ENCODE measurements at regions not wholly inside any gene's neighbourhood (a gene's known extent, or its start where the extent isn't known, plus 50 kb on each side); places are given as distances from the start of the nearest gene placed in this dataset.

GRCh38 chr7:110569486-110570205 lies 521.3 kb upstream of the LRRN3 start:
- H3K36me3 ChIP-seq (ENCODE audit: control insufficient read depth in 2 of 2, insufficient read depth in 2 of 2, low read length in 1 of 2) = no peaks in the 10 kb centered on the region
- no peaks in the 10 kb centered on the region for H3K9me3 ChIP-seq (ENCODE audit: control insufficient read depth in 2 of 2, insufficient read depth in 1 of 2, low read length in 1 of 2)
- H3K27ac ChIP-seq (ENCODE audit: low read depth in 1 of 2, low read length in 1 of 2) = no peak overlapping the region
- 91% methylated on average over 6 of the region's 6 CpGs for WGBS
- no peaks in the 10 kb centered on the region for H3K4me1 ChIP-seq (ENCODE audit: control insufficient read depth in 2 of 2, insufficient read depth in 2 of 2, low read length in 2 of 2)
- H3K27me3 ChIP-seq (ENCODE audit: control insufficient read depth in 2 of 2, insufficient read depth in 1 of 2, low read length in 1 of 2) = no peaks in the 10 kb centered on the region
- DNase-seq (ENCODE audit: low read depth in 6 of 9, low spot score in 9 of 9) = no peak
- no peak overlapping the region for H3K4me3 ChIP-seq (ENCODE audit: low read length in 2 of 2)

- no peak overlapping the region for H3K4me3 ChIP-seq (ENCODE audit: low read length in 2 of 2)
- DNase-seq (ENCODE audit: low read depth in 6 of 9, low spot score in 9 of 9) = no peak
- 78% methylated on average over 6 of the region's 6 CpGs for WGBS
- H3K9me3 ChIP-seq (ENCODE audit: control insufficient read depth in 2 of 2, insufficient read depth in 1 of 2, low read length in 1 of 2) = no peaks in the 10 kb centered on the region
- no peaks in the 10 kb centered on the region for H3K27me3 ChIP-seq (ENCODE audit: control insufficient read depth in 2 of 2, insufficient read depth in 1 of 2, low read length in 1 of 2)
- H3K4me1 ChIP-seq (ENCODE audit: control insufficient read depth in 2 of 2, insufficient read depth in 2 of 2, low read length in 2 of 2) = no peaks in the 10 kb centered on the region
- H3K36me3 ChIP-seq (ENCODE audit: control insufficient read depth in 2 of 2, insufficient read depth in 2 of 2, low read length in 1 of 2) = no peaks in the 10 kb centered on the region
- no peak overlapping the region for H3K27ac ChIP-seq (ENCODE audit: low read depth in 1 of 2, low read length in 1 of 2)
Observed at GRCh38 chr7:110573862-110574528, 516.9 kb upstream of the LRRN3 start.

GRCh38 chr7:110587294-110587693 lies 503.6 kb upstream of the LRRN3 start:
- no peak overlapping the region for H3K4me3 ChIP-seq (ENCODE audit: low read length in 2 of 2)
- DNase-seq (ENCODE audit: low read depth in 6 of 9, low spot score in 9 of 9) = no peak
- no peaks in the 10 kb centered on the region for H3K4me1 ChIP-seq (ENCODE audit: control insufficient read depth in 2 of 2, insufficient read depth in 2 of 2, low read length in 2 of 2)

DNA sequence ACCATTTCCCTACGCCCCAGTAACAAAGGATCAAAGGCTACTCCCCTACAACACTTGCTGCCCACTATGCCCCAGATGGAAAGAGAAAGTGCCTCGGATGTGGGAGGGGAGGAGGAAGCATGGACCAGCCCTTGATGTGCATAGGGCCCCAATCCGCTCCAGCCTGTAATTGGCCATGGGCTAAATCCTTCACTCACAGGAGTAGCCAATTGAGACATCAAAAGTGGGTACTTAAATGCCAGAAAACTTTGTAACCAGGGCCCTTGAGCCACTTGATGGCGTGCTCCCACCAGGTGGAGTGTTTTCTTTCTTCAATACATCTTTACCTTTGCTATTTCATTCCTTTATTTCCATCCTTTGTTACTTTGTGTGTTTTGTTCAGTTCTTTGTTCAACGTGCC lies 500.5 kb upstream of the LRRN3 start:
- WGBS = 89% methylated on average over 5 of the region's 5 CpGs

More at GRCh38 chr7:110587294-110587693, 503.6 kb upstream of the LRRN3 start:
- Histone ChIP-seq H3K9me3 (ENCODE audit: control insufficient read depth in 2 of 2, insufficient read depth in 1 of 2, low read length in 1 of 2) (no peaks in the 10 kb centered on the region), H3K27ac (ENCODE audit: low read depth in 1 of 2, low read length in 1 of 2) (no peak overlapping the region), H3K36me3 (ENCODE audit: control insufficient read depth in 2 of 2, insufficient read depth in 2 of 2, low read length in 1 of 2) (no peaks in the 10 kb centered on the region), H3K27me3 (ENCODE audit: control insufficient read depth in 2 of 2, insufficient read depth in 1 of 2, low read length in 1 of 2) (no peaks in the 10 kb centered on the region)

DNA sequence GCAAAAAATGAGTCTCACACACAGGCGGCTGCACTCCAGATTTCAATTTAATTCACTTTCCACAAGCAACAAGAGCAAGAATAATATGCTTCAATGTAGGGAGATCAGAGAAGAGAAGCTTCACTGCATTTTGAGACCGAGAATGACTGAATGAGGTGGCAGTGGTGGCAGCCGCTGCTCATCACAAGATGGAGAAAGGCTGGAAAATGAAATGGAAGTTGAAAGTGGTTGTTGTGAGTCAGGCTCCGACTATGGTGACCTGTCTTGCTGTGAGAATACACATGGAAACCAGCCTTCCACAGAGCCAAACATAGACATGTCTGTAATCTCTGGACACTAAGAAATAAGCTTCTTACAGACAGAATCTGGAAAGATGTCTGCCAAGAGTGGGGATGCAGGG lies 499.6 kb upstream of the LRRN3 start:
- H3K36me3 ChIP-seq (ENCODE audit: control insufficient read depth in 2 of 2, insufficient read depth in 2 of 2, low read length in 1 of 2) = no peaks in the 10 kb centered on the region
- no peaks in the 10 kb centered on the region for H3K27me3 ChIP-seq (ENCODE audit: control insufficient read depth in 2 of 2, insufficient read depth in 1 of 2, low read length in 1 of 2)
- DNase-seq (ENCODE audit: low read depth in 6 of 9, low spot score in 9 of 9) = no peak
- no peak overlapping the region for H3K4me3 ChIP-seq (ENCODE audit: low read length in 2 of 2)
- H3K9me3 ChIP-seq (ENCODE audit: control insufficient read depth in 2 of 2, insufficient read depth in 1 of 2, low read length in 1 of 2) = no peaks in the 10 kb centered on the region
- 91% methylated on average over 4 of the region's 4 CpGs for WGBS
- H3K4me1 ChIP-seq (ENCODE audit: control insufficient read depth in 2 of 2, insufficient read depth in 2 of 2, low read length in 2 of 2) = no peaks in the 10 kb centered on the region
- H3K27ac ChIP-seq (ENCODE audit: low read depth in 1 of 2, low read length in 1 of 2) = no peak overlapping the region

More for the DNA sequence above, 500.5 kb upstream of the LRRN3 start:
- DNase-seq (ENCODE audit: low read depth in 6 of 9, low spot score in 9 of 9) = peak in 1 of 9 donors; percentile 3
- no peaks in the 10 kb centered on the region for H3K9me3 ChIP-seq (ENCODE audit: control insufficient read depth in 2 of 2, insufficient read depth in 1 of 2, low read length in 1 of 2)
- no peak overlapping the region for H3K4me3 ChIP-seq (ENCODE audit: low read length in 2 of 2)
- no peaks in the 10 kb centered on the region for H3K27me3 ChIP-seq (ENCODE audit: control insufficient read depth in 2 of 2, insufficient read depth in 1 of 2, low read length in 1 of 2)
- H3K36me3 ChIP-seq (ENCODE audit: control insufficient read depth in 2 of 2, insufficient read depth in 2 of 2, low read length in 1 of 2) = no peaks in the 10 kb centered on the region
- no peaks in the 10 kb centered on the region for H3K4me1 ChIP-seq (ENCODE audit: control insufficient read depth in 2 of 2, insufficient read depth in 2 of 2, low read length in 2 of 2)
- no peak overlapping the region for H3K27ac ChIP-seq (ENCODE audit: low read depth in 1 of 2, low read length in 1 of 2)

DNA sequence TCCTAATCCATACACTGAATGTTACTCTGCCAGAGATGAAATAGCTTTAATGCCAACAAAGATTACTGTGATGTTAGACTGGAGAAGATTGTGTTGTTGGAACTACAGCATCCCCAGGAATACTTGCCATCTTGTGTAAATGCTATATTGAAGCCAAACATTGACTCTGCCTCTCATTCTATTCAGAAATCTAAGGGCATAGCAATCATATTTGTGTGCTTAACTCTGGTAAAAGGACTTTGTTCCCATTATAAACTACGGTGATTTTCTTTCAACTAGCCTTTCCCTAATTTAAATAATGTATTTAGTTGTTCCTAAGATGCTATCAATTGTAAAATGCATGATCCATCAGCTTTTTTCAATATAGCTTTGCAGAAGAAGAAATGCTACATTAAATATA lies 498.4 kb upstream of the LRRN3 start:
- H3K27me3 ChIP-seq (ENCODE audit: control insufficient read depth in 2 of 2, insufficient read depth in 1 of 2, low read length in 1 of 2) = no peaks in the 10 kb centered on the region
- DNase-seq (ENCODE audit: low read depth in 6 of 9, low spot score in 9 of 9) = no peak
- no peak overlapping the region for H3K4me3 ChIP-seq (ENCODE audit: low read length in 2 of 2)
- WGBS = 80% methylated on average over 1 of the region's 1 CpG
- H3K9me3 ChIP-seq (ENCODE audit: control insufficient read depth in 2 of 2, insufficient read depth in 1 of 2, low read length in 1 of 2) = no peaks in the 10 kb centered on the region
- no peak overlapping the region for H3K27ac ChIP-seq (ENCODE audit: low read depth in 1 of 2, low read length in 1 of 2)
- H3K36me3 ChIP-seq (ENCODE audit: control insufficient read depth in 2 of 2, insufficient read depth in 2 of 2, low read length in 1 of 2) = no peaks in the 10 kb centered on the region
- H3K4me1 ChIP-seq (ENCODE audit: control insufficient read depth in 2 of 2, insufficient read depth in 2 of 2, low read length in 2 of 2) = no peaks in the 10 kb centered on the region

GRCh38 chr7:110593355-110593754 lies 497.6 kb upstream of the LRRN3 start:
- Histone ChIP-seq H3K4me1 (ENCODE audit: control insufficient read depth in 2 of 2, insufficient read depth in 2 of 2, low read length in 2 of 2) (no peaks in the 10 kb centered on the region), H3K27ac (ENCODE audit: low read depth in 1 of 2, low read length in 1 of 2) (no peak overlapping the region), H3K9me3 (ENCODE audit: control insufficient read depth in 2 of 2, insufficient read depth in 1 of 2, low read length in 1 of 2) (no peaks in the 10 kb centered on the region), H3K27me3 (ENCODE audit: control insufficient read depth in 2 of 2, insufficient read depth in 1 of 2, low read length in 1 of 2) (no peaks in the 10 kb centered on the region), H3K4me3 (ENCODE audit: low read length in 2 of 2) (no peak overlapping the region), H3K36me3 (ENCODE audit: control insufficient read depth in 2 of 2, insufficient read depth in 2 of 2, low read length in 1 of 2) (no peaks in the 10 kb centered on the region)
- DNase-seq (ENCODE audit: low read depth in 6 of 9, low spot score in 9 of 9) = no peak
- WGBS = 94% methylated on average over 1 of the region's 1 CpG

DNA sequence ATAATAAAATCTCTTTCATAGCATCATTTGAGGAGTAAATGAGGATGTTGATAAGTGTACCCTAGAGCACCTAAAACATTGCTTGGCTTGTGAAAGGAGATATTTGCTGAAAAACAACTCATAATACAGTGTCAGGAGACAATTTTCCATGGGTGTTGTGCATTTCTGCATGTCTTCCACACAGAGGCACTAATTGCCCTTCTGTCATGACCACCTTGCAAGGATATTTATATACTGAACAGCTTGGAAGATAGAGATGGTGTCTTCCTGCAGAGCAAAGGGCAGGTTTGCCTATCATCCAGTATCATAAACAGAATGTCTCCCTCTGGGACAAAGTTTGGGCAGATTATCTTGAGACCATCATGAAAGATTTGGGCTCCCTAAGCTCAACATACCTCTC lies 495.2 kb upstream of the LRRN3 start:
- Histone ChIP-seq H3K27me3 (ENCODE audit: control insufficient read depth in 2 of 2, insufficient read depth in 1 of 2, low read length in 1 of 2) (no peaks in the 10 kb centered on the region), H3K36me3 (ENCODE audit: control insufficient read depth in 2 of 2, insufficient read depth in 2 of 2, low read length in 1 of 2) (no peaks in the 10 kb centered on the region), H3K9me3 (ENCODE audit: control insufficient read depth in 2 of 2, insufficient read depth in 1 of 2, low read length in 1 of 2) (no peaks in the 10 kb centered on the region), H3K4me1 (ENCODE audit: control insufficient read depth in 2 of 2, insufficient read depth in 2 of 2, low read length in 2 of 2) (no peaks in the 10 kb centered on the region), H3K4me3 (ENCODE audit: low read length in 2 of 2) (no peak overlapping the region), H3K27ac (ENCODE audit: low read depth in 1 of 2, low read length in 1 of 2) (no peak overlapping the region)
- peak in 2 of 9 donors; percentile 7 to 27 for DNase-seq (ENCODE audit: low read depth in 6 of 9, low spot score in 9 of 9)

GRCh38 chr7:110600956-110601355 lies 490.0 kb upstream of the LRRN3 start:
- H3K27me3 ChIP-seq (ENCODE audit: control insufficient read depth in 2 of 2, insufficient read depth in 1 of 2, low read length in 1 of 2) = no peaks in the 10 kb centered on the region
- H3K27ac ChIP-seq (ENCODE audit: low read depth in 1 of 2, low read length in 1 of 2) = no peak overlapping the region
- no peak overlapping the region for H3K4me3 ChIP-seq (ENCODE audit: low read length in 2 of 2)
- H3K36me3 ChIP-seq (ENCODE audit: control insufficient read depth in 2 of 2, insufficient read depth in 2 of 2, low read length in 1 of 2) = no peaks in the 10 kb centered on the region
- H3K4me1 ChIP-seq (ENCODE audit: control insufficient read depth in 2 of 2, insufficient read depth in 2 of 2, low read length in 2 of 2) = no peaks in the 10 kb centered on the region
- no peaks in the 10 kb centered on the region for H3K9me3 ChIP-seq (ENCODE audit: control insufficient read depth in 2 of 2, insufficient read depth in 1 of 2, low read length in 1 of 2)
- no peak for DNase-seq (ENCODE audit: low read depth in 6 of 9, low spot score in 9 of 9)
- WGBS = 85% methylated on average over 5 of the region's 5 CpGs
